ENCODE measurements at regions not wholly inside any gene's neighbourhood (a gene's known extent, or its start where the extent isn't known, plus 50 kb on each side); places are given as distances from the start of the nearest gene placed in this dataset.

- TF ChIP-seq ZNF532 (CRISPR knock-in tag; IDR thresholded peaks at IDR 0.05; ENCODE audit: borderline replicate concordance) (no peak), PRDM15 (CRISPR knock-in tag; IDR thresholded peaks at IDR 0.05) (no peak), MAX (CRISPR knock-in tag; IDR thresholded peaks at IDR 0.05) (no peak)
Measured at GRCh38 chr3:525415-525814, 328.9 kb downstream of the CHL1 start (continued).

- Mint-ChIP-seq H3K27ac (no peak overlapping the region), H3K27me3 (ENCODE audit: low read depth) (peaks cover 19% of the 10 kb centered on the region), H3K9me3 (peaks cover 74% of the 10 kb centered on the region), H3K4me1 (no peaks in the 10 kb centered on the region), H3K36me3 (peaks cover 68% of the 10 kb centered on the region), H3K4me3 (no peak overlapping the region)
- CTCF ChIA-PET, result no interaction called here
- ATAC-seq (no peak; the same call in 1 of the 2 replicates), DNase-seq (ENCODE audit: low spot score) (no peak)
- POLR2A ChIA-PET, result no interaction called here
- TF ChIP-seq NFYB (CRISPR knock-in tag; conservative IDR thresholded peaks at IDR 0.05; ENCODE audit: low read depth) (no peak), ARID4B (CRISPR knock-in tag; IDR thresholded peaks at IDR 0.05; ENCODE audit: borderline replicate concordance) (no peak), IRF1 (CRISPR knock-in tag; IDR thresholded peaks at IDR 0.05) (no peak), PRDM15 (CRISPR knock-in tag; IDR thresholded peaks at IDR 0.05) (no peak), ZNF396 (CRISPR knock-in tag; IDR thresholded peaks at IDR 0.05; ENCODE audit: borderline replicate concordance) (no peak), TEAD1 (CRISPR knock-in tag; IDR thresholded peaks at IDR 0.05) (no peak), GTF2I (CRISPR knock-in tag; conservative IDR thresholded peaks at IDR 0.05) (no peak), ZNF423 (CRISPR knock-in tag; IDR thresholded peaks at IDR 0.05) (no peak), ZBTB21 (CRISPR knock-in tag; IDR thresholded peaks at IDR 0.05; ENCODE audit: borderline replicate concordance) (no peak), CREB1 (CRISPR knock-in tag; IDR thresholded peaks at IDR 0.05) (no peak), GRHL2 (CRISPR knock-in tag; IDR thresholded peaks at IDR 0.05; ENCODE audit: insufficient replicate concordance, severe bottlenecking) (no peak), ELF4 (CRISPR knock-in tag; IDR thresholded peaks at IDR 0.05; ENCODE audit: low read depth) (no peak), TEAD4 (CRISPR knock-in tag; IDR thresholded peaks at IDR 0.05) (no peak)
Measured at GRCh38 chr3:535566-536416, 339.2 kb downstream of the CHL1 start.

Data from WTC11 (cell line).